HG02973 (cell line): ENCODE measurements at regions not wholly inside any gene's neighbourhood (a gene's known extent, or its start where the extent isn't known, plus 50 kb on each side); places are given as distances from the start of the nearest gene placed in this dataset.

ENCODE experiments used
- ATAC-seq: cut with Tn5 transposase; IDR thresholded peaks from one replicate; pipeline ENCODE4 v1.9.1; 2021; ENCODE audit warnings: moderate library complexity; ENCODE audit not compliant: unreplicated experiment

DNA sequence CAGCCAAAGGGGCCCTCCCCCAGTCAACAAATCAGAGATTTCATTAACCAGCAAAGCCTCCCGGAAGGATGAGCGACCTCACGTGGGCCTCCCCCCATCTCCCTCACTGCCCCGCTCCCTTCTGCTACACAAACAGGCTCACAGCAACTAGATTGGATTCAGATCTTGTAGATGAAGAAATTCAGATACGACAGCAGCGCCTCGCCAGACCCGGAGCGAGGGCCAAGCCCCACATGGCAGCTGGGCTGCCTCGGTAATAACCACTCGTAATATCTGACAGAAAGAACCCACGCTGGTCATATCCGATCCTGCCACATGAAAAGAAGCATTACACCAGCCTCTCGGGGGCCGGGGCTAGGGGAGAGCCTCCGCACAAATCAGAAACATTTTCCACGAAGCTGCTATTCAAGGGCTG, 581.3 kb downstream of the BCOR start:
- no peak for ATAC-seq

GRCh38 chrX:39518476-39519029, 579.2 kb downstream of the BCOR start:
- ATAC-seq = no peak

DNA sequence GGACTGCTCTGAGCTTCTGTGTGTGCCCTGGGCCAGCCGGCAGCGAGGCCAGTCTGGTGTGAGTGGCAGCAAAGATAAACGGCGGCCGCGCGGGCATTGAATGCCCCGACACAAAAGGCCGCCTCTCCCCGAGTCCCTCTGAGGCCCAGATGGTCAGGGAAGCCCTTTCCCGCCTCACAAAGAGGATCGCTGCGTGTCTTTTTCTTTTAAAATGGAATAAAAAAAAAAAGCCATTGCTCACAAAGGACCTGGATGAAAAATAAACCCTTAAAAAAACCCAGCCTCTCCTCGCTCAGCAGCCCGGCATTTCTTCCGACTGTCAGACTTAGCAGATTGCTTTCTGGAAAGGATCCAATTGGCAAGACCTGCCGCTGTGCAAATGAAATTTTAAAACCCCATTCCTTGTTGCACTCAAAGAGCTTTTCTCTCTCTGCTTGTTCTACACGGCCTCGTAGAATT, 578.7 kb downstream of the BCOR start:
- no peak for ATAC-seq

DNA sequence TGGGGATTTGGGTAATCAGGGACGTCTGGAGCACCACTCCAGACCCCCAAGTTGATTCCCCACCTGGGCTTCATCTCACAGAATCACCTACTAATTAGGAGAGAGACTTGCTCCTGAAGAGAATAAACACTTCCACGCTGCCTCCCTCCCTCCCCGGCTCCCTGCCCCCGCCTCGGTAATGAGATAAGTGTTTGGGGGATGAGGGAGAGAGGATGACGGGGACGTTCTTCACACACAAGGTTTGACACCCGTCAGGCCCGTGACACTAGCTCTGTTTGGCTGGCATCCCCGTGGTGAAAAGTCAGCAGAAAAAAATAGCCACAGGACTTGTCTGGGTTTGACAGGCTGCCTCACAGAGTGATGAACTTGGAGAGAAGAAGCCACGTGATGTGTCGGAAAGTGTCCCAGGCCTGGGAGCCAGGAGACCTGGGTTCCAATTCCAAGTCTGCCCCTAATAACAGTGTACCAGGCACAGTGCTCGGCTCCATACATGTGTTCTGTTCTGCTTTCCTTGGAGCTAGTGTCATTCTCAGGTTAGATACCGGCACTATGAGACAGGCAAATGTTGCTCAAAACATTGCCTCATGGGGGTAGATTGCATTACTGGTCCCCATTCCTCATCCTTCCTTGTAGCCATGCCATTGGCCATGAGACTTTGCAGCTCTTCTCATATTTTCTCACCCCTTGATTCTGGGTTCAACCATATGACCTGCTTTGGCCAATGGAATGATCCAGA, 578.0 kb downstream of the BCOR start:
- ATAC-seq = no peak

GRCh38 chrX:39525758-39526157, 572.0 kb downstream of the BCOR start:
- ATAC-seq = no peak

GRCh38 chrX:39527025-39527424, 570.7 kb downstream of the BCOR start:
- no peak for ATAC-seq

- no peak for ATAC-seq
Measured at GRCh38 chrX:39528161-39528916, 569.4 kb downstream of the BCOR start.

- ATAC-seq = no peak
Measured at GRCh38 chrX:39532761-39533160, 565.0 kb downstream of the BCOR start.

GRCh38 chrX:39534949-39535348, 562.8 kb downstream of the BCOR start:
- ATAC-seq = no peak

- ATAC-seq = no peak
Measured at GRCh38 chrX:39536211-39536610, 561.5 kb downstream of the BCOR start.

- ATAC-seq = no peak
Measured at GRCh38 chrX:39541881-39542280, 555.9 kb downstream of the BCOR start.

GRCh38 chrX:39542316-39542715, 555.4 kb downstream of the BCOR start:
- no peak for ATAC-seq

DNA sequence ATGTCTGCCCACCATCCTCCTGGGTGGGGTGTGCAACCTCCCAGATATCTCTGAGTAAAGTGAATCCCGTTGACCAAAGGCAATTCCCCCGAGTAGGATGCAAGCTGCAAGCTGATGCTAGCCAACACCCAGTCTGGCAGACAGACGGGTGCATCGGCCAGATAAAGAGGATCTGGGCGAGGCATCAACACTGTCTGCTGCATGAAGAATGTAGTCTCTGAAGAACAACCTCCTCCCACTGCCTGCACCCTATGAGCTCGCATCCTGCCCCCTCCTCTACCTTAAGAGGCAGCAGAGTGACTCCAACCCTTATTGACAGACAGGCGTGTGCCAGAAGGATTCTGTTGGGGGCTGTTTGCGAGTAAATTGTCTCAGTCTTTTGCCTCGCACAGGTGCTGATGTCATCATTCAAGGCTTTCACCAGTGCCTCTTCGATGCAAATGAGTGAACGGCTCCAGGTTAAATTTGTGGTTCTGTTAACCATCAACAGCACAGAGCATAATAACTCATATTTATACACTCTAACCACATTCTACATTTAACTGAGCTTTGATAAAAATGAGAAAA, 546.9 kb downstream of the BCOR start:
- no peak for ATAC-seq

- ATAC-seq = no peak
Measured at GRCh38 chrX:39551762-39552161, 546.0 kb downstream of the BCOR start.

DNA sequence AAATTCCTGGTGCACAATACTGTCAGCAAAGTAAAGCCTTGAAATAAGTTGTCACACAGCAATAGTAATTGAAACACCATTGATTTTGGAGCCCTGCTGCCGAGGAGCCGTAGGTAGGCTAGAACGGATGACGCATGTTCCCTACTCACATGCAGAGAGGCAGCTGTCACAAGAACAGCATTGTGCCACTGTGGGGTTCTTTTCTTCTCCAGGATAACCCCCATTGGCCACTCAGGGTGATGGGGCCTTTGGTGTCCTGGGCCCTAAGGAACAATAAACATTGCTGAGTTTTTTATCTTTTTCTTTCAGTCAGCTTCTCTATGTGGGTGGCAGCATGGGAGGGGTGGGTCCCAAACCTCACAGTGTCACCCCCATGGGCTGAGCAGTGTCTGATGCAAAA, 542.3 kb downstream of the BCOR start:
- no peak for ATAC-seq

DNA sequence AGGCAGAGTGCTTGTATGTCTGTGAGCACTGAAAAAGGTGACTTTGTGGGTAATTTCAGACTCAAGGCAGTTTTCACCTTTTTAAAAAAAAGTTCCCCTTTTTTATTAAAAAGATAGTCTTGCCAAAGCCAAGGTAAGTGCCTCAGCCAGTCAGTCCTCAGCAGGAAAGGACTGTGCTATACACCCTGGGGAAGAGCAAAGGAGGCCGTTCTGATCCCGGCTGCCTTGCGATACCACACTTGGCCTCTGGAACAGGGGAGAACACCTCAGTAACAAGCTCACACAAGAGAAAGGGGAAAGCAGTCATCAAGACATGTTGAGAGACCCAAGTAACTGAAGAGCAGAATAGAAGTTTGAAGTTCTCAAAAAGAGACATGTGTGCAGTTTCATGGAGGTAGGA, 541.7 kb downstream of the BCOR start:
- ATAC-seq = no peak

DNA sequence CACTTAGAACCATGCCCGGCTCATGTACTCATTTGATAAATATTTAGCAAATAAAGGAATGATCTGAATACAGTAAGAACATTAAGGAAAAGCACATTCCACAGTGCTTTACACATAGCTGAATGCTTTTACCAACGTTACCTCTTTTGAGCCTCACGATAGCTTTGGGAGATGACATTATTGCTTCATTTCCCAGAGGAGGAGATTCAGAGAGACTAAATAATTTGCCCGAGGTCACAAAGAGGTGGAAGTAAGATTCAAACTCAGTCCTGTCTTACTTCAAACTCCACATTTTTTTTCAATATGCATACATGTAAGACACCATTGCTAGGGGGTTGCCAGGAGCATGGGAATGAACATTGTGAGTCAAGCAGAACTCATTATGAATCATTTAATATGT, 538.5 kb downstream of the BCOR start:
- ATAC-seq = no peak

- no peak for ATAC-seq
Measured at GRCh38 chrX:39560271-39560670, 537.5 kb downstream of the BCOR start.

- ATAC-seq = no peak
Measured at GRCh38 chrX:39563178-39563577, 534.6 kb downstream of the BCOR start.

GRCh38 chrX:39564751-39565150, 533.0 kb downstream of the BCOR start:
- ATAC-seq = no peak

DNA sequence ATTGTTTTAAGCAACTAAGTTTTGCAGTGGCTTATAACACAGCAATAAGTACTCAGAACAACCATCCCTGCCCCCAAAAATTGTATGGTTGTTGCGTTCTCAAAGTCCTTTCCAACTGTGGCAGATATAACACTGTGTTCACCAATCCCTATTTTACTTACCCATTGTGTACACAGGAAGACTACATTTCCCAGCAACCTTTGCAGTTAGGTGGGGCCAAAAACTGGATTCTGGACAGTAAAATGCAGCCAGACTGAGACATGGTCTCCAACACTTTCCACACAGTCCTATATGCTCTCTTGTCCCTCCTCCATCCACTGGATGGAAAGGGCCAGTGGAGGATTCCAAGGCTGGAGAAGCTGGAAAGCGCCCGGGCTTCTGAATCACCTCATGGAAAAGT, 523.6 kb downstream of the BCOR start:
- no peak for ATAC-seq
